ENCODE measurements at regions not wholly inside any gene's neighbourhood (a gene's known extent, or its start where the extent isn't known, plus 50 kb on each side); places are given as distances from the start of the nearest gene placed in this dataset.
"Not testable (repeated sequence)": the region's sequence is repeated elsewhere in the genome, so short reads cannot be mapped to it uniquely, and the experiment has no call there.

DNA sequence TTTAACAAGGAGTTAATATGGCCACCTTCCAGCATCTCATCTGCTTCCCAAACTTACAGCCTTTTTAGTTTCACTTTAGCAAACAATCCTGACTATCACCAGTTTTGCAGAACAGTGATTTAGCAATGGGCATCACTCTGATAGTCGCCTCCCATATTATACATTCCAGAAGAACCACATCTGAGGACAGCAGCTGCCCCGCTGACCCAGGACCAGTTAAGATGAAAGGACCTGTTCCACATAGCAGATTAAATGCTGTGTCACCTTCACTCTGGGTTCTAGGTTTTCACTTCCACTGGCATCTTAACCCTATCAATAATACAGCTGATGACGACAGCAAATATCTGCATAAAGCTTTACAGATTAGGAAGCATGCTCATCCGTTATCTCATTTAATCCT is 99.8 kb downstream of the TRIM69 start:
- H3K4me3 ChIP-seq (ENCODE audit: low read length) = no peak overlapping the region
- DNase-seq (ENCODE audit: low read depth) = no peak
- no peak for TF ChIP-seq CTCF (conservative IDR thresholded peaks at IDR 0.05; ENCODE audit: low read depth, low read length)

- DNase-seq (ENCODE audit: low read depth) = not testable (repeated sequence)
These were observed 102.6 kb downstream of the TRIM69 start for GRCh38 chr15:44838929-44839328.

DNA sequence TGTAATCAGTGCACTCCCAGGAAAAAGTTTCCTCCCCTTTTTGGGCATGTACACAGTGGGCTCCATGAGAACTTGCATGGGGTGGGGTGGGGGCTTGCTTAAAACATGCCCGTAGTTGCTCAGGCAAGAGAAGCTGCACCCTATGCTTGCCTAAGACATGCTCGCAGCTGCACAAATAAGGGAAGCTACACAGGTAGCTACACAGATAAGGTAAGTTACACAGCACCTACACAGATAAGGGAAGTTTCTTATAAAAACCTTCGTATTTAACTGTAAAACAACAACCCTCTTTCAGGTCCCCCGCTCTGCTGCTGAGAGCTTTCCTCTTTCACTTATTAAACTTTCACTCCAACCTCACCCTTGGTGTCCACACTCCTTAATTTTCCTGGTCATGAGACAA is 105.4 kb downstream of the TRIM69 start:
- DNase-seq (ENCODE audit: low read depth); H3K4me3 ChIP-seq (ENCODE audit: low read length): not testable (repeated sequence)

More at GRCh38 chr15:44838929-44839328, 102.6 kb downstream of the TRIM69 start:
- H3K4me3 ChIP-seq (ENCODE audit: low read length) = not testable (repeated sequence)

GRCh38 chr15:44842883-44843282 is 106.6 kb downstream of the TRIM69 start:
- H3K4me3 ChIP-seq (ENCODE audit: low read length); DNase-seq (ENCODE audit: low read depth): not testable (repeated sequence)

GRCh38 chr15:44844936-44845335 is 108.6 kb downstream of the TRIM69 start:
- not testable (repeated sequence) for DNase-seq (ENCODE audit: low read depth); H3K4me3 ChIP-seq (ENCODE audit: low read length)

DNA sequence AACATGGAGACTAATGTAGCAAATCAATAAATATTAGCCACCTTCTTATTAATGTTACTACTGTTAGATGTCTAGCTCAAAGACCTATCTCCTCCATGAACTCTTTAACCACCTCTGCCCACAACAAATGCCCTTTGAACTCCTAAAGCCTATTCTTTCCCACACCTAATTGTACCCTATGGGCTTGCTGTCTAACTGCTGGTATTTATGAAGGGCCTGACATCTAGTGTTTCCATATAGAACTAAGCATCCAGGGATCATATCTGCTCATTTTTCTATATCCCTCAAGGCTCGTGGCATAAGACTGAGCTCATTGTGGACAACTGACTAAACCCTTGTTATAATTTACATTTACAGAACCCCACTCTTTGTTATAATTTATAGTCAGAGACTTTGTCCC is 109.8 kb downstream of the TRIM69 start:
- not testable (repeated sequence) for DNase-seq (ENCODE audit: low read depth); H3K4me3 ChIP-seq (ENCODE audit: low read length)

- not testable (repeated sequence) for DNase-seq (ENCODE audit: low read depth); H3K4me3 ChIP-seq (ENCODE audit: low read length)
These were observed 108.9 kb upstream of the TERB2 start for GRCh38 chr15:44847555-44847954.

DNA sequence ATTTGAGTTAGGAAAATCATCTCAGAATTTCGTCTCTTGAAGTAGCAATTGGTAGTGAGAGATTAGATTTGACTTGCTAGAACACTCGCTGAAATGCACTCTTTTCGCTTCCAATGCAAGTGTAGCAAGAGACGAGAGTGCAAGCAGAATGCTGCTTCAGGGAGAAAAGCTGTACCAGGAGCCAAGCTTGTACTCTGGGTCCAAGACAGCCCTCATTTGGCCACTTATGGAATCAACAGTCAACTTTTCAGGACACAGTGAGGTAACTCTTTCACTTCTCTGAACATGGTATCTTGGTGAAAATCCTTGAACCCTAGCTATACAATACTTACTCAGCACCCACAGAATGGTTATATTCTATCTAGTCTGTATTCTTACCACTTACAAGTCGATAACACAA is 107.6 kb upstream of the TERB2 start:
- not testable (repeated sequence) for H3K4me3 ChIP-seq (ENCODE audit: low read length); DNase-seq (ENCODE audit: low read depth)

DNA sequence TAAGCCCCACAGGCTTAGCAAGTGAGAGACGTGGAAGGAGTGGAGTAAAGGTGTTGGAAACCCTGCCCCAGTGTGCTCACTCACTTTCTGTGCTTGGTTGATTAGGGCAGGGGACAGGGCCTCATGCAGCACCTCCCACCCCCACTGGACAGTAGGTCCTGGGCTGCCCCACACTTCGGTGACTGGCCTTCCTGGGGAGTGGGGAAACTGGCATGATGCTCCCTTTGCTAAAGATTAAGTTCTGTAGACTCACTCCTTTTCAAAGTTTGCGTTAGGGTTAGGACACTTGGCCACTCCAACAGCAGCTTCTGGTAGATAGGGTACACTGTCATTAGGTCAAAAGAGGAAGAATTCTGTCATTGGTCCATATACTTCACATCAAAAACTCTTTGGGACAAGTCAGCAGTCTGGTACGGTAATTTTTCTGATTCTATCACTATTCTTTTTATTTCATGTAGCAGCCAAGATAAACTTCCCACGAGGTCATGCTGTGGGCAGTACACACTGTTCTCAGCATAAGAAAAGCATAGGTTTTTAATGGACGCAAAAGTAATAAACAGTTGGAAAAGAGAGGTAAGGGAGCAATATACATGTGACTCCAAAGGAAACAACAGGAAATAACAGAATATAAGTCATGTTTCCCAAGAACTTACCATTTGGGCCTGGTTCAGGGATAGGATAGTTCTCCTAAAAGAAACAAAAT is 106.6 kb upstream of the TERB2 start:
- not testable (repeated sequence) for DNase-seq (ENCODE audit: low read depth); H3K4me3 ChIP-seq (ENCODE audit: low read length)

GRCh38 chr15:44853304-44853950 is 103.1 kb upstream of the TERB2 start:
- peak; percentile 99 for TF ChIP-seq CTCF (conservative IDR thresholded peaks at IDR 0.05; ENCODE audit: low read depth, low read length)
- H3K4me3 ChIP-seq (ENCODE audit: low read length); DNase-seq (ENCODE audit: low read depth): not testable (repeated sequence)

DNA sequence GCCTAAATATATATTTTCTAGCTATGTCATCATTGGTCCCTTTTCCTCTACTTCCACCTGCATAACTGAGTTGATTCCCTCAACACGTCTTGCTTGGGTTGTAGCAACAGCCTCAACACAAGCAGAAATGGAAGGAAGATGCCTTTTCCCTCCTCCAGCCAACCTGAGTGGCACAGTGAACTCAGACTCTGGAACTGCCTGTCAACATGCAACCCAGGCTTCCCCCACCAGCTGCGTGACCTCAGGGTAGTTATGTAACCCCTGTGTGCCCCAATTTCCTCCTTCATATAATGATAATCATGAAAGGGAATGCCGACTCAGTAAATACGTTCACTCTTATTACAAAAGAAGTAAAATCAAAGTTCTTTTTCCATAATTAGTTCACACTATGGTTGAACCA is 101.8 kb upstream of the TERB2 start:
- not testable (repeated sequence) for DNase-seq (ENCODE audit: low read depth)

GRCh38 chr15:44856284-44856683 is 100.2 kb upstream of the TERB2 start:
- DNase-seq (ENCODE audit: low read depth); H3K4me3 ChIP-seq (ENCODE audit: low read length): not testable (repeated sequence)

More for the DNA sequence above, 101.8 kb upstream of the TERB2 start:
- not testable (repeated sequence) for H3K4me3 ChIP-seq (ENCODE audit: low read length)

DNA sequence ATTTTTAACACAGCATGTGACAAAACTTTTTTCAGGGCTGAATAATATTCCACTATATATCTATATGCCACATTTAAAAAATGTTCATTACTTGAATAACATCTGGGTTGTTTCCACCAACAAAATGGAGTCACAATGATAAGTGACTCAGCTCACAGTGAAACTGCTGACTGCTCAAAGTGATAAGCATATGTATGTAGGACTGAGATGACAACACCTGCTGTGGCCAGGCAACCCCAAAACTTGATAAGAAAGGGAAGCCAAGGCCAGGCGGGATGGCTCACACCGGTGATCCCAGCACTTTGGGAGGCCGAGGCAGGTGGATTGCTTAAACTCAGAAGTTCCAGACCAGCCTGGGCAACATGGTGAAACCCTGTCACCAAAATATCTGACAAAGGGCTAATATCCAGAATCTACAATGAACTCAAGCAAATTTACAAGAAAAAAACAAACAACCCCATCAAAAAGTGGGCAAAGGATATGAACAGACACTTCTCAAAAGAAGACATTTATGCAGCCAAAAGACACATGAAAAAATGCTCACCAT is 99.2 kb upstream of the TERB2 start:
- DNase-seq (ENCODE audit: low read depth); H3K4me3 ChIP-seq (ENCODE audit: low read length): not testable (repeated sequence)

DNA sequence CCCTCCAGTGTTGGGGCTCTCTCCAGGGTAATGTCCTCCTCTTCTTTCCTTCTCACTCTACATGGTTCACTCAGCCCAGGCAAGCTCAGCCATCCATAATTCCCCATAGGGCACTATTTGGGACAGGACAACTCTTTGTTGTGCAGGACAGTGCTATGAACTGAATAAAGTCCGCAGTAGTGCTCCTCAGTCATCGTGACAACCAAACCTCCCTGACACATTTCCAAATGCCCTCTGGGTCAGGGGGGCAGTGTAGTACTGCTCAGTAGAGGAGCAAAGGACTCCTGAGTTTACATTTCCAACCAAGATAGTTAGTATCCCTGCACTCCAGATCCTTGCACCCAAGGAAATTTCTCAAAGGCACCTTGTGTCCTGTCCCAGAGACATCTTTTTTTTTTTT is 97.4 kb upstream of the TERB2 start:
- not testable (repeated sequence) for DNase-seq (ENCODE audit: low read depth); H3K4me3 ChIP-seq (ENCODE audit: low read length)

DNA sequence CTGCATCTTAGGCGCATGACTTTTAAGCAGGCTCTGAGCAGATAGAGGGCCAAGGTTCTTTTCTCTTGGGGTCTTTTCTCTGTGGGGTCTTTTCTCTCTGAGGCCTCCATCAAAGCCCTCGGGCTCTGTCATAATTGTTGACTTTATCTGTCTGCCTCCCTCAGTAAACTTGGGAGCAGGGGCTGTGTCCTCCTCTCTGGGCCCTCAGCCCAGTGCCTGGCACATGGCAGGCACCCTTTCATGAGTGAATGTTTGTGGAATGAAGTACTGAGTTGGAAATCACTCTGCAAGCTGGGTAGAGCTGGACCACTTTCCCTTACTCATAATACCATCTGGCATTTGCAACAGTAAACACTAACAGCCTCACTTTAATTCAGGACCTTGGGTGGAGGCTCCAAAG is 96.3 kb upstream of the TERB2 start:
- DNase-seq (ENCODE audit: low read depth); H3K4me3 ChIP-seq (ENCODE audit: low read length): not testable (repeated sequence)
